ENCODE measurements at regions not wholly inside any gene's neighbourhood (a gene's known extent, or its start where the extent isn't known, plus 50 kb on each side); places are given as distances from the start of the nearest gene placed in this dataset.

- TF ChIP-seq CTCF (conservative IDR thresholded peaks at IDR 0.05) (no peak), ZFX (IDR thresholded peaks at IDR 0.05) (no peak)
Observed at GRCh38 chr7:67435894-67436535, 439.4 kb downstream of the TYW1 start.

All from C4-2B (cell line).